HEK293 (cell line): ENCODE measurements at regions not wholly inside any gene's neighbourhood (a gene's known extent, or its start where the extent isn't known, plus 50 kb on each side); places are given as distances from the start of the nearest gene placed in this dataset.

Experiments
- CTCF ChIA-PET: fragments of 350-600 bp; formaldehyde crosslinking; extraction: SDS; loops from one replicate; lab custom pipeline; 2021; ENCODE audit warnings: antibody characterized with exemption; lab: Yijun Ruan, JAX
- POLR2A ChIA-PET: fragments of 300-600 bp; formaldehyde crosslinking; extraction: SDS; loops from one replicate; lab custom pipeline; 2020; ENCODE audit warnings: antibody characterized with exemption, inconsistent platforms; lab: Yijun Ruan, JAX
- H3K27ac ChIP-seq: fragments of 200-500 bp; sonication (Bioruptor generic); 2 replicates; pipeline ENCODE4 v1.5.1; 2014; ENCODE audit warnings: low read depth, low read length, control low read depth, inconsistent platforms; ENCODE audit errors: extremely low read depth
- H3K36me3 ChIP-seq, 2 experiments: fragments of 200-500 bp in 1 of 2; sonication (Bioruptor generic) in 1 of 2; 1 replicate in 1 of 2; 2 replicates in 1 of 2; pipeline ENCODE4 v1.5.1; 2014 to 2017; ENCODE audit warnings: inconsistent platforms in 2 of 2, low read length in 2 of 2; ENCODE audit not compliant: control insufficient read depth in 2 of 2, insufficient read depth in 1 of 2
- H3K4me1 ChIP-seq: fragments of 200-500 bp; sonication (Bioruptor generic); 2 replicates; pipeline ENCODE4 v1.5.1; 2014; ENCODE audit warnings: mild to moderate bottlenecking, low read length, inconsistent platforms; ENCODE audit not compliant: control insufficient read depth, insufficient read depth
- H3K4me3 ChIP-seq: 2 replicates; pipeline ENCODE4 v1.5.1; 2011; ENCODE audit warnings: low read depth, mild to moderate bottlenecking, control low read depth, low read length, moderate library complexity
- H3K9me3 ChIP-seq: fragments of 200-500 bp; sonication (Bioruptor generic); 2 replicates; pipeline ENCODE4 v1.5.1; 2014; ENCODE audit warnings: low read depth, low read length, inconsistent platforms; ENCODE audit not compliant: control insufficient read depth, insufficient read depth
- BCL6B ChIP-seq: fragments of 450-650 bp; formaldehyde crosslinking; IDR thresholded peaks from 2 replicates; pipeline ENCODE4 v1.5.1; 2017; ENCODE audit warnings: missing biosample characterization, missing genetic modification characterization
- CTCF ChIP-seq: fragments of 450-650 bp; formaldehyde crosslinking; IDR thresholded peaks from 2 replicates; pipeline ENCODE4 v1.5.1; 2016; ENCODE audit warnings: missing biosample characterization, missing genetic modification characterization
- EGR2 ChIP-seq: fragments of 450-650 bp; formaldehyde crosslinking; IDR thresholded peaks from 2 replicates; pipeline ENCODE4 v1.5.1; 2016; ENCODE audit warnings: low read depth, missing biosample characterization, missing genetic modification characterization
- FEZF1 ChIP-seq: fragments of 450-650 bp; formaldehyde crosslinking; IDR thresholded peaks from 2 replicates; pipeline ENCODE4 v1.5.1; 2016; ENCODE audit warnings: missing biosample characterization, missing genetic modification characterization
- KLF7 ChIP-seq: fragments of 450-650 bp; formaldehyde crosslinking; IDR thresholded peaks from 2 replicates; pipeline ENCODE4 v1.5.1; 2016; ENCODE audit warnings: missing biosample characterization, missing genetic modification characterization, borderline replicate concordance
- MYNN ChIP-seq: fragments of 450-650 bp; formaldehyde crosslinking; IDR thresholded peaks from 2 replicates; pipeline ENCODE4 v1.5.1; 2016; ENCODE audit warnings: missing biosample characterization, missing genetic modification characterization, borderline replicate concordance
- PRDM1 ChIP-seq: fragments of 450-650 bp; formaldehyde crosslinking; IDR thresholded peaks from 2 replicates; pipeline ENCODE4; 2016; ENCODE audit warnings: missing biosample characterization, missing genetic modification characterization
- ZFHX2 ChIP-seq: fragments of 450-650 bp; formaldehyde crosslinking; conservative IDR thresholded peaks from 2 replicates; pipeline ENCODE4 v1.5.1; 2016; ENCODE audit warnings: missing biosample characterization, missing genetic modification characterization
- ZNF133 ChIP-seq: fragments of 450-650 bp; formaldehyde crosslinking; IDR thresholded peaks from 2 replicates; pipeline ENCODE4 v1.5.1; 2016; ENCODE audit warnings: missing biosample characterization, missing genetic modification characterization
- ZNF23 ChIP-seq: fragments of 450-650 bp; formaldehyde crosslinking; IDR thresholded peaks from 2 replicates; pipeline ENCODE4 v1.5.1; 2016; ENCODE audit warnings: missing biosample characterization, missing genetic modification characterization, borderline replicate concordance
- ZNF449 ChIP-seq: fragments of 450-650 bp; formaldehyde crosslinking; IDR thresholded peaks from 2 replicates; pipeline ENCODE4 v1.5.1; 2017; ENCODE audit warnings: missing biosample characterization, mild to moderate bottlenecking, missing genetic modification characterization, moderate library complexity
- ZNF48 ChIP-seq: fragments of 450-650 bp; formaldehyde crosslinking; IDR thresholded peaks from 2 replicates; pipeline ENCODE4 v1.5.1; 2016; ENCODE audit warnings: missing biosample characterization, missing genetic modification characterization
- ZNF510 ChIP-seq: fragments of 450-650 bp; formaldehyde crosslinking; IDR thresholded peaks from 2 replicates; pipeline ENCODE4 v1.5.1; 2018; ENCODE audit warnings: mild to moderate bottlenecking, missing genetic modification characterization, missing biosample characterization; ENCODE audit not compliant: insufficient replicate concordance
- ZNF610 ChIP-seq: fragments of 450-650 bp; formaldehyde crosslinking; IDR thresholded peaks from 2 replicates; pipeline ENCODE4 v1.5.1; 2016; ENCODE audit warnings: missing biosample characterization, missing genetic modification characterization, borderline replicate concordance
- ZNF677 ChIP-seq: fragments of 450-650 bp; IDR thresholded peaks from 2 replicates; pipeline ENCODE4 v1.5.0; 2018; ENCODE audit warnings: missing biosample characterization, mild to moderate bottlenecking, missing genetic modification characterization, moderate library complexity
- ZNF747 ChIP-seq: fragments of 450-650 bp; formaldehyde crosslinking; IDR thresholded peaks from 2 replicates; pipeline ENCODE4 v1.5.1; 2016; ENCODE audit warnings: missing biosample characterization, missing genetic modification characterization
- ZNF785 ChIP-seq: fragments of 450-650 bp; formaldehyde crosslinking; IDR thresholded peaks from 2 replicates; pipeline ENCODE4 v1.5.1; 2016; ENCODE audit warnings: missing biosample characterization, missing genetic modification characterization
- ZSCAN23 ChIP-seq: fragments of 450-650 bp; formaldehyde crosslinking; IDR thresholded peaks from 2 replicates; pipeline ENCODE4 v1.5.1; 2016; ENCODE audit warnings: missing biosample characterization, missing genetic modification characterization

- Histone ChIP-seq H3K4me3 (no peak overlapping the region), H3K4me1 (peaks cover 8% of the 10 kb centered on the region), H3K36me3 (no peaks in the 10 kb centered on the region), H3K27ac (no peak overlapping the region), H3K9me3 (no peaks in the 10 kb centered on the region)
- CTCF ChIA-PET: interaction anchor here (0.5 to 0.6 kb wide), 2 partner anchors 91 to 109 kb away, joined by 3 read pairs; no protein-coding TSS in a partner anchor
- TF ChIP-seq FEZF1 (tag by site-specific recombination): no peak
- no peak for TF ChIP-seq ZNF610 (tag by site-specific recombination)
- no peak for TF ChIP-seq ZSCAN23 (tag by site-specific recombination)
- TF ChIP-seq BCL6B (tag by site-specific recombination): peak; percentile 39; the same call in 1 of the 2 replicates
- TF ChIP-seq MYNN (tag by site-specific recombination): peak; percentile 91
- no peak for TF ChIP-seq ZNF747
- TF ChIP-seq ZNF23 (tag by site-specific recombination): no peak
- TF ChIP-seq ZNF449 (tag by site-specific recombination): no peak
- peak; percentile 29; the same call in 1 of the 2 replicates for TF ChIP-seq EGR2 (tag by site-specific recombination)
- TF ChIP-seq ZFHX2 (tag by site-specific recombination): peak; percentile 41
- TF ChIP-seq ZNF133: no peak
- TF ChIP-seq ZNF48 (tag by site-specific recombination): no peak
- POLR2A ChIA-PET: interaction anchor here (0.6 kb wide), 1 partner anchor 492 kb away, joined by 6 read pairs; no protein-coding TSS in a partner anchor
Measured at GRCh38 chr15:81575436-81576123, 201.6 kb upstream of the TMC3 start.

DNA sequence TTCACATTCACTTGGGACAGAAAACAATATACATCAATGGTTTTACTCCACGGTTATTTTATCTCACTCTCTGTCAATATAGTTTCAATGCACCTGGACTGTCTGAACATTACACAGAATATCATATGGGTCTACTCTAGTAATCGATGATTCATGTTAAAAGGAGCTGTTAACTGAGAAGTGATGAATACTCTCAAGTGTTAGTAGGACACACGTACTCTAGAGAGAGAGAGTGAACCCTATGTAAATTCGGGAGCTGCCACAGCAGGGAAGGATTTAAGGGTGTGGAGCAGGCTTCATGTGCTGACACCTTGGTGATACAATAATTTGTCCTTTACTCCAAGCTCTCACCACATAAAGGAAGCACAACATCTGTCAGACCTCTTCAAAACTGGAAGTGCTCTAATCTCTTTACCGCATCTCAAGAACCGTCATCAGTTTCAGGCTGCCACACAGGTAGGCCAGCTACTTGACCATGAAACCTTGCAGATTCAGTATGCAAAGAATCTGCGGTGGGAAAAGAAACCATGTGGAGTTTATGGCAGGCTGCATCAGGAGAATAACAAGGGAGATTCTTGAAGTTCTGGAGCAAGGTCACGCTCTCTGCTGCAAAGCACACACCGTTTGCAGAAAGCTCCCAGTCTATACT, 199.2 kb upstream of the TMC3 start:
- H3K4me1 ChIP-seq: peaks cover 8% of the 10 kb centered on the region
- ChIA-PET CTCF (interaction anchor here (0.6 to 0.9 kb wide), 4 partner anchors 43 to 307 kb away, joined by 3 to 4 read pairs (median 4); no protein-coding TSS in a partner anchor), POLR2A (no interaction called here)
- H3K9me3 ChIP-seq: no peaks in the 10 kb centered on the region
- H3K36me3 ChIP-seq: no peaks in the 10 kb centered on the region
- H3K27ac ChIP-seq: no peak overlapping the region
- TF ChIP-seq ZNF677: no peak
- TF ChIP-seq PRDM1 (tag by site-specific recombination): no peak
- TF ChIP-seq ZNF785 (tag by site-specific recombination): no peak
- TF ChIP-seq KLF7 (tag by site-specific recombination): no peak
- no peak for TF ChIP-seq ZNF510 (tag by site-specific recombination)
- TF ChIP-seq CTCF (tag by site-specific recombination): no peak
- no peak overlapping the region for H3K4me3 ChIP-seq
